ENCODE measurements at regions not wholly inside any gene's neighbourhood (a gene's known extent, or its start where the extent isn't known, plus 50 kb on each side); places are given as distances from the start of the nearest gene placed in this dataset.

DNA sequence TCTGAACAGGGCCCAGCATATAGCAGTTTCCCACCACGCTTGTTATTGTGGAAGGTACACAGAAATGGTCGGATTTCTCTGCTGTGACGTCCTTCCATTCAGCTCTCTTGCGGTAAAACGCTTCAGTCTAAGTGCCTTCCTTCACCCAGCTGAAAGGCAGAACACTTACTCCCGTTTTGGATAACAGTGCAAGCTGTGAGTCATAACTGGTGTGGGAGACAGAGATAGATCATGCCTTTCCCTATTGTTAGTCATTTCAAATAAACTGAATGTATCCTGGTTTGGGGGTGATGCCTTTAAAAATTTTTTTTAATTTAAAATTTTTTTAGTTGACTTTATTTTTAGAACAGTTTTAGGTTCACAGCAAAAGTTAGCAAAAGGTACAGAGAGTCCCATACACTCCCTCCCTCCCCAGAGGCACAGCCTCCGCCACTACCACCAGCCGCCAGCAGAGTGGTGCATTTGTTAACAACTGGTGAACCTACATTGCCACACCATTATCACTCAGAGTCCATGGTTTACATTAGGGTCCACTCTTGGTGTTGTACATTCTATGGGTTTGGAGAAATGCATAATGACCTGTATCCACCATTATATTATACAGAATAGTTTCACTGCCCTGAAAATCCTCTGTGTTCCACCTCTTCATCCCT lies 94.9 kb upstream of the NSMCE3 start:
- DNase-seq (ENCODE audit: low read depth): peak; percentile 32
- TF ChIP-seq CTCF (IDR thresholded peaks at IDR 0.05; ENCODE audit: control insufficient read depth, insufficient read depth, low read depth, low read length, missing control alignments): peak; percentile 12
- H3K4me3 ChIP-seq (ENCODE audit: control insufficient read depth, low read depth, low read length): no peak overlapping the region

DNA sequence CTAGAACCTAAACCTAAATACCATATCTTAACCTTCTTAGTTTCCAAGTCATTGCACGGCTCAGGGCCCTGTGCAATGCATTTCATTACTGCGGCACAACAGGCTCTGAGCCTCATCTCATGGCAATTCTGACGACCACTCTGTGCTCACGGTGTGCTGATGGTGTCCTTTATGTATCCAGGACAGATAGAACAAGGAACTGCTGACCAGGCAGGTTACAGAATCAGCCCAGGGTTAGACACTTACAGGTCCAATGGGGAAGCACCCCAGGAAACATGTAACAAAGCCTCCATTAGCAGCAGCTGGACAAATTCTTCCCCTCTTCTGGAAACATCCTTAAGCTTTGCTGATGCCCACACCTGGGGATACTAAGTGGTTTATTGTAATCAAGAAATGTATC lies 91.9 kb upstream of the NSMCE3 start:
- DNase-seq (ENCODE audit: low read depth): no peak
- no peak for TF ChIP-seq CTCF (IDR thresholded peaks at IDR 0.05; ENCODE audit: control insufficient read depth, insufficient read depth, low read depth, low read length, missing control alignments)
- H3K4me3 ChIP-seq (ENCODE audit: control insufficient read depth, low read depth, low read length): no peak overlapping the region

DNA sequence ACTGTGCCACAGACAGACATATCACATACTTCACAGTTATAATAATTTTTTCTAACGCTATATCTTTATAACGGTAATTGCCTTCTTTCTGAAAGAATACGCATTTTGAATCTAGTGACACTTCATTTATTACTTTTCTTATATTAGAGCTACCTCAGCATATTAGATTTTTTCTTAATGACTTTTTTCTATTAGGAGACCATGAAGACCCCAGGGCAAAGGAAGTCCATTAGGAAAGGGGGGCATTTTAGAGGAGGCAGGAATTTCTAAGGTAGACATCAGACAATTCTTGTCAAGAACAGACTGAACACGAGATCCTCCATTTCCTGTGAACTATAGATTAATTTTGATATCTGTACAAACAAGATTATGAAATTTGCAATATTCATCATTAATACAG lies 90.5 kb upstream of the NSMCE3 start:
- DNase-seq (ENCODE audit: low read depth): no peak
- no peak for TF ChIP-seq CTCF (IDR thresholded peaks at IDR 0.05; ENCODE audit: control insufficient read depth, insufficient read depth, low read depth, low read length, missing control alignments)
- no peak overlapping the region for H3K4me3 ChIP-seq (ENCODE audit: control insufficient read depth, low read depth, low read length)

DNA sequence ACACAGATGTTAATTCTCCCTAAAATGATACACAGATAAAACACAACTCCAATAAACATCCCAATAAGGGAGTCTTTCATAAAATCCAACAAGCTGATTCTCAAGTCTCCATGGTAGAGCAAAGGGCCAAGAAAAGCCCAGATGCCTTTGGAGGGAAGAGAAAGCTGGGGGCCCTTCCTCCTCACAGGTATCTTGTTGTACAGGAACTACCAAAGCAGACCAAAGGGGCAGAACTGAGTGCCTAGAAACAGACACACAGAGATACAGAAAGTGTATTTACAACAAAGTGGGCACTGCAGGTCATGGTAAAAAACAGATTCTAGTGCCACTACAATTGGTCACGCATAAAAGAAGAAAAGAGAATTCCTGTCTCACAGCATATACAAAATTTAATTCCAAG lies 87.2 kb upstream of the NSMCE3 start:
- TF ChIP-seq CTCF (IDR thresholded peaks at IDR 0.05; ENCODE audit: control insufficient read depth, insufficient read depth, low read depth, low read length, missing control alignments): no peak
- no peak overlapping the region for H3K4me3 ChIP-seq (ENCODE audit: control insufficient read depth, low read depth, low read length)
- DNase-seq (ENCODE audit: low read depth): no peak

- TF ChIP-seq CTCF (IDR thresholded peaks at IDR 0.05; ENCODE audit: control insufficient read depth, insufficient read depth, low read depth, low read length, missing control alignments): no peak
- no peak for DNase-seq (ENCODE audit: low read depth)
- H3K4me3 ChIP-seq (ENCODE audit: control insufficient read depth, low read depth, low read length): no peak overlapping the region
Measured at GRCh38 chr15:29355477-29355876, 85.9 kb upstream of the NSMCE3 start.

- no peak for TF ChIP-seq CTCF (IDR thresholded peaks at IDR 0.05; ENCODE audit: control insufficient read depth, insufficient read depth, low read depth, low read length, missing control alignments)
- no peak overlapping the region for H3K4me3 ChIP-seq (ENCODE audit: control insufficient read depth, low read depth, low read length)
- DNase-seq (ENCODE audit: low read depth): no peak
Measured at GRCh38 chr15:29352402-29352801, 82.8 kb upstream of the NSMCE3 start.

DNA sequence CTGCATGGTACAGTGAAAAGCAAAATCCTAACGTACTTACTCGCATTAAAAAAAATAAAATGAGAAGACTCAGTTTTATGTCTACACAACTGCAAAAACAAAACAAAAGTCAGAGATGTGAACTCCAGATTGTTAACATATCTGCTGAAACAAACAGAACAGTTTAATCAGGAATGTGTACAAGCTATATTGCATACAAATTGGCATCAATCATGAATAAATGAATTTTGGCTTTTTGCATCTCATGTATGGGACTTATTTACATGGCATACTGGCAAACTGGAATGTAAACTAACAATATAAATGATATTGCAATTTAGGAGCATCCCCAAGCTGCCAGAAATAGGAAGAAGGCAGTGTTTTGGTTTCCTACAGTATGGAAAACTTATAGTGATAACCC lies 79.6 kb upstream of the NSMCE3 start:
- no peak for TF ChIP-seq CTCF (IDR thresholded peaks at IDR 0.05; ENCODE audit: control insufficient read depth, insufficient read depth, low read depth, low read length, missing control alignments)
- no peak for DNase-seq (ENCODE audit: low read depth)
- H3K4me3 ChIP-seq (ENCODE audit: control insufficient read depth, low read depth, low read length): no peak overlapping the region
